Head of caudate nucleus (tissue), 42 donors: ENCODE measurements at regions not wholly inside any gene's neighbourhood (a gene's known extent, or its start where the extent isn't known, plus 50 kb on each side); places are given as distances from the start of the nearest gene placed in this dataset.
"Not testable (repeated sequence)": the region's sequence is repeated elsewhere in the genome, so short reads cannot be mapped to it uniquely, and the experiment has no call there.

Source experiments
- DNase-seq, 42 donors: peaks; one replicate each; pipeline versions ENCODE4 v3.0.0 to v3.0.0-alpha.2; 2020 to 2021; ENCODE audit warnings: mixed read lengths in 7 of 42
- intact Hi-C: fragments of 100-400 bp; cut with DNase I; formaldehyde crosslinking; loops from one replicate; pipeline ENCODE4 v1.15.0; 2022

DNA sequence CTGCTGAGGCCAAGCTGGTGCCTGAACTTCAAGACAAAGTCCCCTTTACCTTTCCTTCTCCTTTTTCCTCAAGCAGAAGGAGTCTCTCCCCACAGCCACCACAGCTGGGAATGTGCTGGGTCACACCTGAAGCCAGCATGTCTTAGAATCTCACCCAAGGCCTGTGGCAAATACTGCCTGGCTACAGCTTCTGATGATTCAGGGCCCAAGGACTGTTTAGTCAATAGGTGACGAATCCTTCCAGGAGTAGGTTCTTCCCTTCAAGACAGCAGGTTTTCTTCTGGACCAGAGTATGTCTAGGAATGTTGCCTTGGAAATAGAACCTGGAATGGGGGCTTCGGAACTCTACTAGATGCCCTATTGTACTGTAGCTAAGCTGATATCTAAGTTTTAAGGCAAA, 374.6 kb downstream of the KIF20B start:
- no peak for DNase-seq
- intact Hi-C loops, result no loop called here

DNA sequence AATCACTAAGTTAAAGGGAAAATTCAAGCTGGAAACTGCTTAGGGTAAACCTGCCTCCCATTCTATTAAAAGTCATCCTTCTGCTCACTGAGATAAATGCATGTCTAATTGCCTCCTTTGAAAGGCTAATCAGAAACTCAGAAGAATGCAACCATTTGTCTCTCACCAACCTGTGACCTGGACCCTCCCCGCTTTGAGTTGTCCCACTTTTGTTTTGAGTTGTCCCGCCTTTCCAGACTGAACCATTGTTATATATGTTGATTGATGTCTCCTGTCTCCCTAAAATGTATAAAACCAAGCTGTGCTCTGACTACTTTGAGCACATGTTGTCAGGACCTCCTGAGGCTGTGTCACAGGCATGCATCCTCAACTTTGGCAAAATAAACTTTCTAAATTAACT, 378.4 kb downstream of the KIF20B start:
- intact Hi-C loops, result no loop called here
- DNase-seq, result no peak

DNA sequence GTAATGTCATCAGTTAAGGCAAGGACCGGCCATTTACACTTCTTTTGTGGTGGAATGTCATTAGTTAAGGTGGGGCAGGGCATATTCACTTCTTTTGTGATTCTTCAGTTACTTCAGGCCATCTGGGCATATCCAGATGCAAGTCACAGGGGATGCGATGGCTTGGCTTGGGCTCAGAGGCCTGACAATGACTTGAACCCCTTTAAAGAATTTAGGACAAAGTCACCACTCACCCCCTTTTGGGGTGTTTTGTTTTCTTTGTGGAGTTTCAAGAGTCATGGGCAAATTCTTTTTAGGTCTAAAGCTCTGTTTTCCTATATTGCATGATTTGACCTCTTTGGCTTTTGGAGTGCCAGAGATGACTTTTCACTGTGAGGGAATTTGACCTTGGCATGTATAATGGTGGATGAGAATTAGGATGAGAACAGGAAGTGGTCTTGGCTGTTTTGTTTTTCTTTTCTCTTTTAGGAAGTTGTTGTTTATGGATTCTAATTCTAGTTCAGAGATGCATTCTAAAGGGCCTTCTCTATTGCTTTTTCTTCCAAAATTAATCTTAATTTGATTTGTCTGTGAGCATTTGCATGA, 385.3 kb downstream of the KIF20B start:
- DNase-seq, result not testable (repeated sequence)

DNA sequence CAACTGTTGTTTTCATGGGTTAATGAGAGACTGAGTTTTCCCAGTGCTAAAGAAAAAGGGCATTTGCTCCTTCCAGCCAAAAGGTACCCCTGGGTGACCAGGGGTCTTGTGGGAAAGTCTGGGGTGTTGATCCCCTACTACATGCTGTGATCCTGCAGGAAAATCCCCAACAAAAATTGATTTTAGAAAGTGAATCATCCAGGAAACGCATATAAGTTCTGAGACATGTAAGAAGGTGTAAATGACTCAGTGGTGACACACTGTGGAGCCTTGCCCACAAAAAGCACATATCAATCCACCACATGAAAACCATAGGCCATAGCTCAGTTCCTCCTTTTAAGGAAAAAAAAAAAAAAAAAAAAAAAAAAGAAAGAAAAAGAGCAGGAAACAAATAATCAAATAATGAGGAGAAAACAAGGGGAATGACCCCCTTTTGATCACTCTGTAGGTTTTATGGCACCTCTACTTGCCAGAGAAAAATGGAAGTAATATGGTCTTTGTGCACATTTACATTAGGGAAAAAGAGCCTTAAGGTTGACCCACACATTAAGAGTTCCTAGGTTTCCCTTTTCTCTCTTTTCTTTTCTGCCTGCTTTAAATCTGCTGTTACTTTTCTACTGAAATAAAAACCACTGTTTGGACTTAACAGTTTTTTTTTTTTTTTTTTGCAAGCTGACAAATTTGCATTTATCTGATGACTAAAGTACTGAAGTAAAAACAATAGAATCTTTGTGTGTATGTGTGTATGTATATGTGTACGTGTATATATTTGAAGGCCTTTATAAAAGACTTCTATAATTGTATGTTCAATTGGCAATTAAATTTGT, 386.0 kb downstream of the KIF20B start:
- no peak for DNase-seq
- intact Hi-C loops, result no loop called here

More for the DNA sequence above, 385.3 kb downstream of the KIF20B start:
- intact Hi-C loops, result not testable (repeated sequence)

DNA sequence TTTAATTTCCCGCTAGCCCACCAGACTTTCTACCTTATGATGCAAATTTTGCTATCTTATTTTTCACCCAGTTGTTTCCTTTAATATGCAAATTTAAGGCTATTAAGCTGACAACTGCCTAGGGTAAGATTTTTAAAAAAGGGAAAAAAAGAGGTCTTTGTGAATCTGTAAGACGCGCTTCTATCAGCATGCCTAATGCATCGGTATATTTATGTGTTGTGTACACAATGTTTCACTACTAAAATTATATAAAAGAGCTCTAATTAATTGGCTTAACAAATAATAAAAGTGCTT, 386.6 kb downstream of the KIF20B start:
- DNase-seq, result no peak

DNA sequence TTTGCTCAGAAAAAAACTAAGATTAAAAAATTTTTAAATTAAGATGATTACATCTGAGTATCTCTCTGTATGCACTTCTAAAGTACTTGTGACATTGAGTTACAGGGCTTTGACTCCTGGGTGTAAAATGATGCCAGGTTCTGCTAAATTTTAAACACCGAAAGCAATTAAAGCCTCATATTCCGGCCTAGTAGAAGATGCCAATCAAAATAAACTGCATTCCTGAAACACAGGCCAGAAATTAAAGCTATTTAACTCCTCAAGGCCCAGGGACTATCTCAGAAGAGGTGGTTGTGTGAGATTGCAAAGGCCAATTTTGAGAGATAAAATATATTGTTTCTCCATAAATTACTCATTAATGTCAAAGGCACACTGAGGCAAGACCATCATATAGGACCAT, 388.3 kb downstream of the KIF20B start:
- no peak for DNase-seq
- intact Hi-C loops, result no loop called here

More for the DNA sequence above, 386.6 kb downstream of the KIF20B start:
- intact Hi-C loops, result no loop called here

DNA sequence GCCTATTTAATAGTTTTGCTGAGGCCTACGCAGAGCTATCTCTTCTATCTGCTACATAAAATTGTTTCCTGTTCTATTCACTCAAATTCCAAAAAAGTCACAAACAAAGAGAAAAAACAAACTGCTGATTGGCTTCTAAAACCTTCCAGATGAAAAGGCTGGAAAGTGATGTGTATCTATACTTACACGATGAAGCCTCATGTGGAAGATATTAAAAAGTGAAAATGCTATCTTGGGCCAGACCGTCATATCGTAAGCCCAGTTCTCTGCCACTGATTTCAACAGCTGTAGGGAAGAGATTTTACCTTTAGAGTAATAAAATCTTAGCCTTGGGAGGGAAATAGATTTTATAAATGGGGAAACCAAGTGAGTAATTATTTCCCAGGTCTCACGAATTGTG, 394.8 kb downstream of the KIF20B start:
- intact Hi-C loops, result no loop called here
- DNase-seq, result no peak

DNA sequence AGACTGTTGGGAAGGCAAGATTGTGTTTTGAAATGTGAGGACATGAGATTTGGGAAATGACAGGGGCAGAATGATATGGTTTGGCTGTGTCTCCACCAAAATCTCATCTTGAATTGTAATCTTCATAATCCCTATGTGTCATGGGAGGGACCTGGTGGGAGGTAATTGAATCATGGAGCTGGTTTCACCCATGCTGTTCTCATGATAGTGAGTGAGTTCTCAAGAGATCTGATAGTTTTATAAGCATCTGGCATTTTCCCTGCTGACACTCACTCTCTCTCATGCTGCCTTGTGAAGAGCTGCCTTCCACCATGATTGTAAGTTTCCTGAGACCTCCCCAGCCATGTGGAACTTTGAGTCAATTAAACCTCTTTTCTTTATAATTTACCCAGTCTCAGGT, 406.2 kb downstream of the KIF20B start:
- intact Hi-C loops, DNase-seq: not testable (repeated sequence)

DNA sequence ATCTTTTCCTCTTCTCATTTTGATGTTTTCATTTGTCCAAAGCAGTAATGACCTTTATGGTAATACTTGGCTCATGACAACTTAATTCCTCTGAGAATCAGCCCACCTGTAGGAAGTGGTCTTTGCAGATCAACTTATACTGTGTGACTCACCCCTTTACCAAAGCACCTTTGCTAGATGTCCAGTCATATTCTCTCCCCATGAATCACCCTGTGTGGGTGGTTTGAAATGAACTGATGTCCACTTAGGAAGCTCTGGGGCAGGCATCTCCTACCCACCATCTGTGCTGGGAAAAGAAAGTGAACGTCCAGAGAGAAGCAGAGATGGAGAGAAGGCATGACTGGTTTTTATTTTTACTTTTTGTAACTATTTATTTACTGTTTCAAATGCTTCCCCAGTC, 410.3 kb downstream of the KIF20B start:
- DNase-seq, result no peak
- intact Hi-C loops, result no loop called here

DNA sequence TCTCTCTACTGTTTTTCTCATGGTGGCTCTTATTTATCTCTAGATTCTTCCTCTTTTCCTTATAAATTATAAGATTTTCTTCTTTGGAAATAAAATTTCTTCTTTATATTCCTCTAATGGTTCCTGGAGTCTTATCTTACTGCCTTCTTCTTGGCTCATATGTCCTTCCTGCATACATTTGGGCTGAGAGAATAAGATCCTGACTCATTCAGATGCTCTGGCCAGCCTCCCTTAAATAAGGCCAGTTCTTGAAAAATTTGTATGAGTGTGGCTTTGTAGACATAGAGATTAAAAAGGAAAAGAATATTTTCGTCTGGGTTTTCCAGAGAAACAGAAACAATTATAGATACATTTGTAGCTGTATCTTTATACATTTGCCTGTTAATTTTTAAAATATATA, 411.3 kb downstream of the KIF20B start:
- no peak for DNase-seq
- intact Hi-C loops, result no loop called here

DNA sequence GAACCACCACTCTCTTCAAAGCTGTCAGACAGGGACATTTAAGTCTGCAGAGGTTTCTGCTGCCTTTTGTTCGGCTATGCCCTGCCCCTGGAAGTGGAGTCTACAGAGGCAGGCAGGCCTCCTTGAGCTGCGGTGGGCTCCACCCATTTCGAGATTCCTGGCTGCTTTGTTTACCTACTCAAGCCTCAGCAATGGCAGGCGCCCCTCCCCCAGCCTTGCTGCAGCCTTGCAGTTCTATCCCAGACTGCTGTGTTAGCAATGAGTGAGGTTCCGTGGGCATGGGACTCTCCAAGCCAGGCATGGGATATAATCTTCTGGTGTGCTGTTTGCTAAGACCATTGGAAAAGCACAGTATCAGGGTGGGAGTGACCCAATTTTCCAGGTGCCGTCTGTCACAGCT, 417.2 kb downstream of the KIF20B start:
- DNase-seq, intact Hi-C loops: not testable (repeated sequence)

DNA sequence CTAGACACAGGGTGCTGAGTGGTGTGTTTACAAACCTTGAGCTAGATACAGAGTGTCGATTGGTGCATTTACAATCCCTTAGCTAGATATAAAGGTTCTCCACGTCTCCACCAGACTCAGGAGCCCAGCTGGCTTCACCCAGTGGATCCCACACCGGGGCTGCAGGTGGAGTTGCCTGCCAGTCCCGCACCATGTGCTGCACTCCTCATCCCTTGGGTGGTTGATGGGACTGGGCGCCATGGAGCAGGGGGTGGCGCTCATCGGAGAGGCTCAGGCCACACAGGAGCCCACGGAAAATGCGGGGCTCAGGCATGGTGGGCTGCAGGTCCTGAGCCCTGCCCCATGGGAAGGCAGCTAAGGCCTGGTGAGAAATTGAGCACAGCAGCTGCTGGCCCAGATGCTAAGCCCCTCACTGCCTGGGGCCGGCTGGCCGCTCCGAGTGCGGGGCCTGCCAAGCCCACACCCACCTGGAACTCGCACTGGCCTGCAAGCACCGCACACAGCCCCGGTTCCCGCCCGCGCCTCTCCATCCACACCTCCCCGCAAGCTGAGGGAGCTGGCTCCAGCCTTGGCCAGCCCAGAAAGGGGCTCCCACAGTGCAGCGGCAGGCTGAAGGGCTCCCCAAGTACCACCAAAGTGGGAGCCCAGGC, 418.4 kb downstream of the KIF20B start:
- intact Hi-C loops, DNase-seq: not testable (repeated sequence)

DNA sequence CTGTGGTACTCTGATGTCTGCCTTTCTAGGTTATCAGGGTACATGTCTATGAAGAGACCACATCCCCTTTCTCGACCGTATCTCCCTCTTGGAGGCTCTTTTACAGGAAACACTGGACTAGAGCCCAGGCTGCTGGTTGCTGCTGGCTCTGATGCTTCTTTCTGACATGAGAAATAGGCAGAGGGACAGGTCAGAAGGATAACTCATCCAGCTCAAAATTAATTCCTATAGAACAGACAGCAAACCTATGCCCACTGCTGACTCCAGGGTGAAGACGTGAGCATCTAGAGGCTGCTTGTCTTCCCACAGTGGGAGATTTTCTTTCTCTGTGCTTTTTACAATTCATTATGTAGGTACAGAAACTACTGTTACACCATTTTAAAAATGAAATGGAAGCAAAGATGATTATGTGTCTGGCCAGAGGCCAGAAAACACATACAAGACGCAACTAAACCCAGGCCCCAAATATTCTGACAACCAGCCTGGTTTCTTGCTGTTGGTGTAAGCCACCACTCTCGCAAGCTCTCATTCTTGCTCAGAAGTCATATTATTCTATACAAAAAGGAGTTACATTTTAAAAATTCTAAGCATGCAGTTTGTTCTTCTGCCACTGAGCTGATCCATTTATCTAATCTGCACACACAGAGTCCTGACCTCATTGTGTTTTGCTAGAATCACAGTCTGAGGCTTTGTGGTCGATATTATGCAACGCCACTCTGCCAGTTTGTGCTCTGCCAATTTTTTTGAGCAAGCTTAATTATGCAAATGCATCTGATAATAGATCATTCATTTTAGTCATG, 424.3 kb downstream of the KIF20B start:
- DNase-seq, result peak in 8 of 42 donors; percentile 2 to 43 (median 10)
- intact Hi-C loops, result no loop called here

DNA sequence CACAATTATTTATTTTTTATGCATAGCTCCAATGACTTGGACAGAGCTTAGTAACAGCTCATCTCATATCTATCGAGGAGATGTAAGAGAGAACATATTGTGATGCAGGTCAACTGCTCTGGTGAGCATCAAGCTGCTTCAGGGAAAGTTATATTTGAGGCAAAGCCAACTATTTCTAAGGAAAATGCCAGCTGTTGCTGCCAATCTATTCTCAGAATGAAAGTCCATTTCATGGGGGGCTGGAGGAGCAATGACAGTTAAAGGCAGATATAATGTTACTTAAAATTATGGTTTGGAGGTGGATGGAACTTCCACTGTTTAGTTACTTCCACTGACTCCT, 424.8 kb downstream of the KIF20B start:
- intact Hi-C loops, result no loop called here
- DNase-seq, result no peak

DNA sequence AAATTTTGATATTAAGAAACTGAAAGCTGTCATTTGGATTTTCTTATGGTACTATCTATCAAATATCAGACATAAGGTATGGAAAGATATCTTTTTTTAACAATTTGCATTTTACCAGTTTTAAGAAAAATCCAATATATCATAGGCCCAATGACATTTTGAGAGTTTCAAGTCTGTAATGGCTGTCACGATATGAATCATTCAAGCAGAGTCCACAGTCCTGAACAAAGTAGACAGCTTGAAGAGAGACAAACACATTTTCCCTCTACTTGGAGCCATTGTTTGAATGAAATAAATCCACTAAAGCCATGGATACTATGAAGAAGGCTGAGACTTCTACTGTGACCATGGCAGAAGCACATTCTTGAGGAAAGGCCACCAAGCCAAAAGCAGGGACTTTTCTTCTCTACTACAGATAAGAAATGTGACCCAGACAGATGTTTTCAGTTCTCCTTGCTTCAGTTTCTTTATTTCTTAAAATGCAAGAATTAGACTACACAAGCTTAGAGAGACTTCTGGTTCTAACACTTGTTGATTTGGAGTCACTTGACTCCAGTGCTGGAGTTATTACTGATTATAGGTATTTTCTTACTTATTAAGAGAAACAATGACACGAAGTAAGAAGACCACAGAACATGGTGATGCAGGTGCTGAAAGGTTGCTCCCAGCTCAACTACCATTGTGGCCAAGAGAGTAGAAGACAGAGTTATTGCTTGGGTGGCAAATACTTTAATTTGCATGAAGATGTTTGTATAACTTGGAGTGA, 429.1 kb downstream of the KIF20B start:
- no peak for DNase-seq
- intact Hi-C loops, result no loop called here

DNA sequence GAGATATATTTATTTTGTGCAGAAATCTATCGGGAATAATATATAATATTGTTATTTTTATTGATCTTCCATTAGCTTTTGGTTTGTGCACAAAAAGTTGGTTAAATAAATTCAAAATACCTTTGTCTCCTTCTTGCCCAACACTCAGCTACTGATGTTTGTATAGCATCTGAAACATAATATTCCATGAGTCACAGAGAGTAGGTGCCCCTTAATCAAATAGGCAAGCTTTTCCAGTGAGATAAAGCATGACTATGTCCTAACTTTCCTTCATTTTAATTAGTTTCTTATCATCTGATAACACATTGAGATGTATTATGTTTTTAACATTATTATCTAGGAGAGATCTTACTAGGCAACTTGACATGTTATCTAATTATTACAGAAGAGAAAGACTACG, 432.2 kb downstream of the KIF20B start:
- intact Hi-C loops, result no loop called here
- DNase-seq, result no peak

DNA sequence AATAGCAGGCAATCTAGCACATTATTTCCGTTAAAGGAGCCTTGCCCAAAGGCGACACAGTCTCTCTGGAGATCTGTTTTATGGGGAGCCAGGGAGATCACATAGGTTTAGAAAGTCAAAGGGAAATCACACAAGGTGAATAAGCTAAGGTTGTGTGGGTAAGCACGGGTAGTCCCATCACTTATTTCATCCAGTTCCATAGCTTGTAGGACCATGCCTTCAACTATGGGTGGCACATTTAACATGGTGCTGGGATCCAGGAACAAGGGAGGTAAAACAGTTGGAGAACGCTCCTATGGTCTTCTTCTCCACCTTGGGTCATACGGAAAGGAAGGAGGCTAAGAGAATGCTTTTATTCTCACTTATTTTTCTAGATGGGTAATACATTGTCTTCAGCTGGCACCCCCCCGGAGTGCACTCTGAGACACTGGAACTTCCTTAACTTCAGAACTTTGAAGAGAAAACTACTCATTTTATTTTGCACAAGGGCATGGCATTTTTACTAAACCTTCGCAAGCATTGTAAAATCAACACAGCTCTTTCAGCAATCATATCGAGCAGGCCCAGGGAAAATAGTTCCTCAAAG, 435.4 kb downstream of the KIF20B start:
- intact Hi-C loops, result no loop called here
- no peak for DNase-seq

DNA sequence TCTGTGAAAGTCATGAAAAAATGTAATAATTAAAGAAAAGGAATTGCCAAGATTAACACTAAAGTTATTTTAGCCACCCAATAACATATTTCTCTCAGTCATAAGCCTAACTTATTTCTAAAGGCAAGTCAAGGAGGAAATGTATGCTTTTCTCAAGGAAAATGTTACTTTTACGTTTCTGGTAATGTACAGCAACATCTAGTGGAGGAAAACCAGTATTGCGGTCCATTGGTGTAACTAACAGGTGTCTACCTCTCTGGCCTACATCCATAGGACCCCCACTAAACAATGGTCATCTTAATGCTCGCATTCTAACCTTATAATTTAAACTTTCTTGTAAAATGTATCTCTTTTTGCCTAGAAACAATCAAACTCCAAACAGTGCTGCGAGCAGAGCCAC, 437.5 kb downstream of the KIF20B start:
- intact Hi-C loops, result no loop called here

DNA sequence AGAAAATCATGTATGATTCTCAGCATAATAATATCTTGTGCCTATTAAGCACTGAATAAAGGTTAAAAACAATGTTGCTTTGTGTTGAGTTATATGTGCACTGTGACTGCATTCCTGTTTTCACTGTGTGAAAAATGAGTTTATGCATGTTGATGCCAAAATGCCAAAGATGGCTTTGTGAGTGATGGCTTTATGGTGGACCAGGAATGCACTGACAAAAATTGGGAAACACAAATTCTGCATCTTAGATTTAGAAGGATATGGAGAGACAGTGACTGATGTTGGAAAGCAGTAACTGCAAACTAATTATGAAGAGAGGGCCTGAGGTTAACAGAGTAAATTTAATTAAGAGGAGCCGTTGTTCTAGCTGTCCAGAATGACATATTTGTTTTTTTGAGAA, 440.4 kb downstream of the KIF20B start:
- no peak for DNase-seq
- intact Hi-C loops, result no loop called here

More for the DNA sequence above, 437.5 kb downstream of the KIF20B start:
- DNase-seq, result peak in 2 of 42 donors; percentile 2 to 45
